CD4-positive, alpha-beta T cell treated with Interleukin-1 beta for 1 hour (primary cell): ENCODE measurements at regions not wholly inside any gene's neighbourhood (a gene's known extent, or its start where the extent isn't known, plus 50 kb on each side); places are given as distances from the start of the nearest gene placed in this dataset.
"Not testable (repeated sequence)": the region's sequence is repeated elsewhere in the genome, so short reads cannot be mapped to it uniquely, and the experiment has no call there.

ENCODE experiments used
- DNase-seq, 2 donors: peaks; one replicate each; pipeline ENCODE4 v3.0.0-alpha.2; 2020 to 2022

- no peak for DNase-seq
Measured at GRCh38 chr5:25362799-25363198, 718.0 kb upstream of the CDH10 start.

- no peak for DNase-seq
Measured at GRCh38 chr5:25358919-25359318, 714.1 kb upstream of the CDH10 start.

- DNase-seq = no peak
Measured at GRCh38 chr5:25357605-25358004, 712.8 kb upstream of the CDH10 start.

- DNase-seq = no peak
Measured at GRCh38 chr5:25349746-25350145, 705.0 kb upstream of the CDH10 start.

- no peak for DNase-seq
Measured at GRCh38 chr5:25345240-25345771, 700.5 kb upstream of the CDH10 start.

GRCh38 chr5:25339541-25339940 is 694.8 kb upstream of the CDH10 start:
- no peak for DNase-seq

- no peak for DNase-seq
Measured at GRCh38 chr5:25334350-25334749, 689.6 kb upstream of the CDH10 start.

GRCh38 chr5:25330721-25331120 is 685.9 kb upstream of the CDH10 start:
- DNase-seq = no peak

- DNase-seq = no peak
Measured at GRCh38 chr5:25327172-25327571, 682.4 kb upstream of the CDH10 start.

- no peak for DNase-seq
Measured at GRCh38 chr5:25301836-25302235, 657.1 kb upstream of the CDH10 start.

GRCh38 chr5:25295067-25295466 is 650.3 kb upstream of the CDH10 start:
- DNase-seq = no peak

GRCh38 chr5:25289766-25290165 is 645.0 kb upstream of the CDH10 start:
- not testable (repeated sequence) for DNase-seq

GRCh38 chr5:25286319-25286718 is 641.5 kb upstream of the CDH10 start:
- no peak for DNase-seq

- no peak for DNase-seq
Measured at GRCh38 chr5:25285136-25285535, 640.4 kb upstream of the CDH10 start.

- DNase-seq = not testable (repeated sequence)
Measured at GRCh38 chr5:25263507-25263906, 618.7 kb upstream of the CDH10 start.

GRCh38 chr5:25262221-25262620 is 617.4 kb upstream of the CDH10 start:
- DNase-seq = no peak

GRCh38 chr5:25255128-25255527 is 610.4 kb upstream of the CDH10 start:
- DNase-seq = no peak

GRCh38 chr5:25241981-25242380 is 597.2 kb upstream of the CDH10 start:
- no peak for DNase-seq

GRCh38 chr5:25238720-25239119 is 593.9 kb upstream of the CDH10 start:
- not testable (repeated sequence) for DNase-seq

GRCh38 chr5:25224316-25224982 is 579.7 kb upstream of the CDH10 start:
- no peak for DNase-seq

- not testable (repeated sequence) for DNase-seq
Measured at GRCh38 chr5:25199902-25200301, 555.1 kb upstream of the CDH10 start.

GRCh38 chr5:25190521-25191000 is 545.8 kb upstream of the CDH10 start:
- DNase-seq = no peak

- DNase-seq = no peak
Measured at GRCh38 chr5:25181249-25181648, 536.5 kb upstream of the CDH10 start.

GRCh38 chr5:25162616-25163015 is 517.8 kb upstream of the CDH10 start:
- DNase-seq = not testable (repeated sequence)

- no peak for DNase-seq
Measured at GRCh38 chr5:25160891-25161290, 516.1 kb upstream of the CDH10 start.
